SU-DHL-6 (cell line): ENCODE measurements at regions not wholly inside any gene's neighbourhood (a gene's known extent, or its start where the extent isn't known, plus 50 kb on each side); places are given as distances from the start of the nearest gene placed in this dataset.

Source experiments
- H2AFZ ChIP-seq: fragments of 200-600 bp; sonication (generic); 2 replicates; pipeline ENCODE4 v1.6.1; 2014; ENCODE audit warnings: low read depth, mild to moderate bottlenecking, moderate library complexity, mixed read lengths, antibody characterized with exemption, low read length; ENCODE audit not compliant: severe bottlenecking
- H3F3A ChIP-seq: fragments of 200-600 bp; shearing (Covaris generic); 2 replicates; pipeline ENCODE4 v1.6.0; 2016; ENCODE audit warnings: antibody characterized with exemption, mild to moderate bottlenecking; ENCODE audit not compliant: insufficient read depth
- H3K27ac ChIP-seq: fragments of 200-600 bp; sonication (generic); 2 replicates; pipeline ENCODE4 v1.5.1; 2016; ENCODE audit warnings: low read depth, mild to moderate bottlenecking, low read length, moderate library complexity, mixed read lengths
- H3K27me3 ChIP-seq: fragments of 200-600 bp; sonication (generic), shearing (Covaris generic); 2 replicates; pipeline ENCODE4 v1.6.0; 2014; ENCODE audit warnings: mild to moderate bottlenecking, low read length
- H3K36me3 ChIP-seq: fragments of 200-600 bp; sonication (generic); 2 replicates; pipeline ENCODE4 v1.6.1; 2014; ENCODE audit warnings: mild to moderate bottlenecking, low read length, mixed read lengths
- H3K4me2 ChIP-seq: fragments of 300-600, 200-600 bp; shearing (Covaris generic), sonication (generic); 2 replicates; pipeline ENCODE4 v1.6.0; 2014; ENCODE audit warnings: low read length, low read depth, mild to moderate bottlenecking; ENCODE audit not compliant: poor library complexity, severe bottlenecking
- H3K4me3 ChIP-seq: fragments of 200-600 bp; sonication (generic); 2 replicates; pipeline ENCODE4 v1.5.1; 2014; ENCODE audit warnings: antibody characterized with exemption, low read length, mild to moderate bottlenecking, mixed read lengths; ENCODE audit not compliant: insufficient read depth, poor library complexity, severe bottlenecking
- H3K79me2 ChIP-seq: fragments of 200-600 bp; sonication (generic); 2 replicates; pipeline ENCODE4 v1.6.1; 2014; ENCODE audit warnings: mild to moderate bottlenecking, low read length, moderate library complexity; ENCODE audit not compliant: insufficient read depth
- H3K9ac ChIP-seq: fragments of 200-600 bp; sonication (generic); 2 replicates; pipeline ENCODE4 v1.7.0; 2014; ENCODE audit warnings: mild to moderate bottlenecking, low read length
- H3K9me2 ChIP-seq: fragments of 200-600 bp; sonication (generic); replicated peaks from 2 replicates; pipeline ENCODE4 v1.6.1; 2014; ENCODE audit warnings: low read length; ENCODE audit not compliant: insufficient read depth
- H3K9me3 ChIP-seq: fragments of 200-600 bp; sonication (generic); 2 replicates; pipeline ENCODE4 v1.6.1; 2014; ENCODE audit warnings: low read length, mixed read lengths; ENCODE audit not compliant: insufficient read depth
- H4K20me1 ChIP-seq: fragments of 200-600 bp; sonication (generic); 2 replicates; pipeline ENCODE4 v1.6.1; 2014; ENCODE audit warnings: low read depth, mild to moderate bottlenecking, antibody characterized with exemption, low read length, moderate library complexity, mixed read lengths
- CTCF ChIP-seq: fragments of 200-600 bp; sonication (generic); IDR thresholded peaks from one replicate; pipeline ENCODE4 v1.5.1; 2017; ENCODE audit warnings: antibody characterized with exemption, mild to moderate bottlenecking, low read length, moderate library complexity; ENCODE audit not compliant: insufficient read depth, poor library complexity, severe bottlenecking
- EZH2phosphoT487 ChIP-seq: fragments of 200-600 bp; sonication (generic), shearing (Covaris generic); conservative IDR thresholded peaks from 2 replicates; pipeline ENCODE4 v1.6.1; 2018; ENCODE audit warnings: mild to moderate bottlenecking, antibody characterized with exemption, low read length, moderate library complexity, mixed read lengths

GRCh38 chr13:87536899-87537298, 134.3 kb upstream of the SLITRK5 start:
- H3K4me3 ChIP-seq: no peak overlapping the region
- TF ChIP-seq EZH2phosphoT487 (no peak), CTCF (no peak)
- no peaks in the 10 kb centered on the region for H3K27me3 ChIP-seq
- no peak overlapping the region for H3K27ac ChIP-seq
- no peak overlapping the region for H3K9ac ChIP-seq
- H3K9me2 ChIP-seq: no peaks in the 10 kb centered on the region
- no peaks in the 10 kb centered on the region for H3F3A ChIP-seq
- H3K9me3 ChIP-seq: no peaks in the 10 kb centered on the region
- no peaks in the 10 kb centered on the region for H4K20me1 ChIP-seq
- H3K79me2 ChIP-seq: no peaks in the 10 kb centered on the region
- H2AFZ ChIP-seq: no peak overlapping the region
- no peaks in the 10 kb centered on the region for H3K36me3 ChIP-seq
- H3K4me2 ChIP-seq: no peak overlapping the region

GRCh38 chr13:87537951-87538350, 133.2 kb upstream of the SLITRK5 start:
- Histone ChIP-seq H4K20me1 (no peaks in the 10 kb centered on the region), H3K27ac (no peak overlapping the region), H3F3A (no peaks in the 10 kb centered on the region), H3K4me3 (no peak overlapping the region), H3K36me3 (no peaks in the 10 kb centered on the region), H3K27me3 (no peaks in the 10 kb centered on the region), H3K4me2 (no peak overlapping the region), H2AFZ (no peak overlapping the region), H3K9ac (no peak overlapping the region), H3K9me2 (no peaks in the 10 kb centered on the region), H3K9me3 (no peaks in the 10 kb centered on the region), H3K79me2 (no peaks in the 10 kb centered on the region)
- TF ChIP-seq CTCF: no peak
- TF ChIP-seq EZH2phosphoT487: no peak

- H3K27ac ChIP-seq: no peak overlapping the region
- no peaks in the 10 kb centered on the region for H3K79me2 ChIP-seq
- H3K9ac ChIP-seq: no peak overlapping the region
These were observed 132.7 kb upstream of the SLITRK5 start for GRCh38 chr13:87538366-87539052.

More at GRCh38 chr13:87538366-87539052, 132.7 kb upstream of the SLITRK5 start:
- no peaks in the 10 kb centered on the region for H3K27me3 ChIP-seq
- H3K36me3 ChIP-seq: no peaks in the 10 kb centered on the region
- TF ChIP-seq EZH2phosphoT487 (no peak), CTCF (no peak)
- no peak overlapping the region for H3K4me3 ChIP-seq
- no peak overlapping the region for H2AFZ ChIP-seq
- no peak overlapping the region for H3K4me2 ChIP-seq
- no peaks in the 10 kb centered on the region for H3K9me2 ChIP-seq
- no peaks in the 10 kb centered on the region for H3F3A ChIP-seq
- no peaks in the 10 kb centered on the region for H4K20me1 ChIP-seq
- no peaks in the 10 kb centered on the region for H3K9me3 ChIP-seq
